Smooth muscle cell (in vitro differentiated cells): ENCODE measurements at regions not wholly inside any gene's neighbourhood (a gene's known extent, or its start where the extent isn't known, plus 50 kb on each side); places are given as distances from the start of the nearest gene placed in this dataset.

Experiments
- DNase-seq: peaks from one replicate; lab custom pipeline; 2025; ENCODE audit not compliant: unreplicated experiment; lab: John Stamatoyannopoulos, UW
- H2AFZ ChIP-seq: fragments of 200-600 bp; sonication (generic); 2 replicates; pipeline ENCODE4 v1.6.0; 2016; ENCODE audit warnings: antibody characterized with exemption, low read depth, mild to moderate bottlenecking
- H3F3A ChIP-seq: fragments of 200-600 bp; sonication (generic); 2 replicates; pipeline ENCODE4 v1.6.0; 2017; ENCODE audit warnings: antibody characterized with exemption, low read depth
- H3K27ac ChIP-seq: fragments of 200-600 bp; sonication (generic); 2 replicates; pipeline ENCODE4 v1.5.1; 2016; ENCODE audit warnings: low read depth, mild to moderate bottlenecking
- H3K27me3 ChIP-seq: fragments of 200-600 bp; sonication (generic); 2 replicates; pipeline ENCODE4 v1.6.1; 2016; ENCODE audit warnings: low read depth, mild to moderate bottlenecking
- H3K36me3 ChIP-seq: fragments of 200-600 bp; sonication (generic); 2 replicates; pipeline ENCODE4 v1.5.1; 2016; ENCODE audit warnings: low read depth
- H3K4me1 ChIP-seq: fragments of 200-600 bp; sonication (generic); 2 replicates; pipeline ENCODE4 v1.5.1; 2016; ENCODE audit warnings: low read depth
- H3K4me2 ChIP-seq: fragments of 200-600 bp; sonication (generic); 2 replicates; pipeline ENCODE4 v1.6.0; 2016; ENCODE audit warnings: mild to moderate bottlenecking
- H3K4me3 ChIP-seq: fragments of 200-600 bp; sonication (generic); 2 replicates; pipeline ENCODE4 v1.5.1; 2016; ENCODE audit warnings: mild to moderate bottlenecking
- H3K79me2 ChIP-seq: fragments of 200-600 bp; sonication (generic); 2 replicates; pipeline ENCODE4 v1.6.0; 2016; ENCODE audit warnings: low read depth, mild to moderate bottlenecking
- H3K9ac ChIP-seq: fragments of 200-600 bp; sonication (generic); 2 replicates; pipeline ENCODE4 v1.6.0; 2016; ENCODE audit warnings: low read depth
- H3K9me3 ChIP-seq: fragments of 200-600 bp; sonication (generic); replicated peaks from 2 replicates; pipeline ENCODE4 v1.5.1; 2016; ENCODE audit warnings: low read depth
- H4K20me1 ChIP-seq: fragments of 200-600 bp; sonication (generic); 2 replicates; pipeline ENCODE4 v1.6.0; 2016; ENCODE audit warnings: low read depth
- WGBS: methylation state at CpG from one replicate; pipeline ENCODE4 v1.1.7; 2016; ENCODE audit warnings: low lambda C conversion rate; 5-methylcytosine and 5-hydroxymethylcytosine counted together
- TF ChIP-seq, protein P1 (sequence below): fragments of 200-600 bp; sonication (generic); IDR thresholded peaks from 2 replicates; pipeline ENCODE4 v1.5.1; 2017; ENCODE audit warnings: borderline replicate concordance, mild to moderate bottlenecking, antibody characterized with exemption; ENCODE audit not compliant: insufficient read depth, poor library complexity, severe bottlenecking

GRCh38 chr16:86844695-86845094 is 266.3 kb downstream of the FOXL1 start:
- Histone ChIP-seq H3F3A (no peaks in the 10 kb centered on the region), H3K9me3 (no peaks in the 10 kb centered on the region), H2AFZ (no peak overlapping the region), H3K4me3 (no peak overlapping the region), H3K9ac (no peak overlapping the region), H3K79me2 (no peaks in the 10 kb centered on the region), H3K4me2 (no peak overlapping the region), H4K20me1 (no peaks in the 10 kb centered on the region), H3K27ac (no peak overlapping the region), H3K27me3 (peaks cover 2% of the 10 kb centered on the region), H3K4me1 (no peaks in the 10 kb centered on the region), H3K36me3 (no peaks in the 10 kb centered on the region)
- DNase-seq, result no peak
- 78% methylated on average over 16 of the region's 16 CpGs for WGBS
- TF ChIP-seq, protein P1, sequence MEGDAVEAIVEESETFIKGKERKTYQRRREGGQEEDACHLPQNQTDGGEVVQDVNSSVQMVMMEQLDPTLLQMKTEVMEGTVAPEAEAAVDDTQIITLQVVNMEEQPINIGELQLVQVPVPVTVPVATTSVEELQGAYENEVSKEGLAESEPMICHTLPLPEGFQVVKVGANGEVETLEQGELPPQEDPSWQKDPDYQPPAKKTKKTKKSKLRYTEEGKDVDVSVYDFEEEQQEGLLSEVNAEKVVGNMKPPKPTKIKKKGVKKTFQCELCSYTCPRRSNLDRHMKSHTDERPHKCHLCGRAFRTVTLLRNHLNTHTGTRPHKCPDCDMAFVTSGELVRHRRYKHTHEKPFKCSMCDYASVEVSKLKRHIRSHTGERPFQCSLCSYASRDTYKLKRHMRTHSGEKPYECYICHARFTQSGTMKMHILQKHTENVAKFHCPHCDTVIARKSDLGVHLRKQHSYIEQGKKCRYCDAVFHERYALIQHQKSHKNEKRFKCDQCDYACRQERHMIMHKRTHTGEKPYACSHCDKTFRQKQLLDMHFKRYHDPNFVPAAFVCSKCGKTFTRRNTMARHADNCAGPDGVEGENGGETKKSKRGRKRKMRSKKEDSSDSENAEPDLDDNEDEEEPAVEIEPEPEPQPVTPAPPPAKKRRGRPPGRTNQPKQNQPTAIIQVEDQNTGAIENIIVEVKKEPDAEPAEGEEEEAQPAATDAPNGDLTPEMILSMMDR, result no peak

DNA sequence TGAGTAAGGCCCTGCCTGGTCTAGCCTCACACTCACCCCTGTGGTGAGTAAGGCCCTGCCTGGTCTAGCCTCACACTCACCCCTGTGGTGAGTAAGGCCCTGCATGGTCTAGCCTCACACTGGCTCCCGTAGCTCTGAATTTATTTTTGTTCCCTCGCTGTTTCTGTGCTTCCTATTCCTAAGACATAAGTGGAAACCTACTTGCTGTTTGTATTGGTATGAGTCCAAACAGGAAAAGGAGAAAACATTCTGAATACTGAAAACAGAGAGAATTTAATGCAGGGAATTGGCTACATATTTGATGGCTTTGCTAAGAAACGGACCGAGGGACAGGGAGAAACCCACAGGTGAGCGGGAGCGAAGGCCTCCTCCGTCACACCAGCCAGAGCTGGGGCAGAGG is 267.8 kb downstream of the FOXL1 start:
- Histone ChIP-seq H2AFZ (no peak overlapping the region), H3K36me3 (no peaks in the 10 kb centered on the region), H3K4me2 (no peak overlapping the region), H3K9me3 (no peaks in the 10 kb centered on the region), H3K4me1 (no peaks in the 10 kb centered on the region), H3K4me3 (no peak overlapping the region), H3K27me3 (peaks cover 2% of the 10 kb centered on the region), H4K20me1 (no peaks in the 10 kb centered on the region), H3F3A (no peaks in the 10 kb centered on the region), H3K79me2 (no peaks in the 10 kb centered on the region), H3K9ac (no peak overlapping the region), H3K27ac (no peak overlapping the region)
- TF ChIP-seq, protein P1, result no peak
- 98% methylated on average over 7 of the region's 7 CpGs for WGBS
- DNase-seq, result no peak

DNA sequence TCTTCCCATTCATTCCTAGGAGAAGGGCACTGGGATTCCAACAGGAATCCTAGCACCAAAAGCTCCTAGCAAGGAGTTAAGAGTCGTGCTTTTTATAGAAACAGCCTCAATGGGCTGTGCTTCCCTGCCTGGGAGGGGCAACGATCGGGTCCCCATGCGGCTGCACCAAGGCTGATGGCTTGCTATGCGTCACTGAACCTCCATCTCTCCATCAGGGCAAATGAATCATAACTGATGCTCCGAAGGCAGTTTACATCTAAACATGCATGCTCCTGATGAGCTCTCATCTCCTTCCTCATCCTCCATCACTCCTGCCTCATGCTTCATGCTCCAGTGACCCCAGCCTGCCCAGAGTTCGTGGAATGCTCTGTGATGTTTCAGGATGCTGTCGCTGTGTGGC is 270.5 kb downstream of the FOXL1 start:
- Histone ChIP-seq H4K20me1 (no peaks in the 10 kb centered on the region), H3K4me1 (no peaks in the 10 kb centered on the region), H3K36me3 (no peaks in the 10 kb centered on the region), H3K4me2 (no peak overlapping the region), H3F3A (no peaks in the 10 kb centered on the region), H2AFZ (no peak overlapping the region), H3K27ac (no peak overlapping the region), H3K9me3 (no peaks in the 10 kb centered on the region), H3K9ac (no peak overlapping the region), H3K79me2 (no peaks in the 10 kb centered on the region), H3K4me3 (no peak overlapping the region), H3K27me3 (peaks cover 2% of the 10 kb centered on the region)
- no peak for DNase-seq
- WGBS, result 79% methylated on average over 8 of the region's 8 CpGs
- TF ChIP-seq, protein P1, result no peak

- WGBS, result 83% methylated on average over 12 of the region's 12 CpGs
- Histone ChIP-seq H3K27me3 (peaks cover 2% of the 10 kb centered on the region), H3K27ac (no peak overlapping the region), H4K20me1 (no peaks in the 10 kb centered on the region), H3K9me3 (no peaks in the 10 kb centered on the region), H3K9ac (no peak overlapping the region), H3K79me2 (no peaks in the 10 kb centered on the region), H3K4me2 (no peak overlapping the region), H3K36me3 (no peaks in the 10 kb centered on the region), H3K4me3 (no peak overlapping the region), H3F3A (no peaks in the 10 kb centered on the region), H3K4me1 (no peaks in the 10 kb centered on the region), H2AFZ (no peak overlapping the region)
- DNase-seq, result no peak
- TF ChIP-seq, protein P1, result no peak
Measured at GRCh38 chr16:86850670-86851069, 272.3 kb downstream of the FOXL1 start.
